Amniotic stem cell (primary cell): ENCODE measurements at regions not wholly inside any gene's neighbourhood (a gene's known extent, or its start where the extent isn't known, plus 50 kb on each side); places are given as distances from the start of the nearest gene placed in this dataset.

Experiments used
- DNase-seq: peaks from one replicate; lab custom pipeline; 2025; lab: John Stamatoyannopoulos, UW

DNA sequence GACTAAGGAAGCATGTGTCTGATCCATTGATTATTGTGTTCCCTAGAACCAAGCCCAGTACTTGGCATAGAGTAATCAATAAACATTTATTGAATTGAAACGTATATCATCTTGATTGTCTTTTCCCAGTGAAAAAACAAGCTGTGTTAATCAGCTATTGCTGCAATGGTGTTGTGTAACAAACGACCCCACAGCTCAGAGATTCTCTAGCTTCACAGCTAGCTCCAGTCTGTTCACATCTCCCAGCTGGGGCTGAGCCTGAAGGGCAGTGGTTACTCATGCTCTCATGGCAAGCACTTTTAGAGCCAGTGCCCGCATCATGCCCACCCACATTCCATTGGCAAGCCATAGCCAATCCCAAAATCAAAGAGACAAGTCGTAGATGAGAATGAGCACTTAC lies 237.4 kb upstream of the RAB4A start:
- DNase-seq: no peak

DNA sequence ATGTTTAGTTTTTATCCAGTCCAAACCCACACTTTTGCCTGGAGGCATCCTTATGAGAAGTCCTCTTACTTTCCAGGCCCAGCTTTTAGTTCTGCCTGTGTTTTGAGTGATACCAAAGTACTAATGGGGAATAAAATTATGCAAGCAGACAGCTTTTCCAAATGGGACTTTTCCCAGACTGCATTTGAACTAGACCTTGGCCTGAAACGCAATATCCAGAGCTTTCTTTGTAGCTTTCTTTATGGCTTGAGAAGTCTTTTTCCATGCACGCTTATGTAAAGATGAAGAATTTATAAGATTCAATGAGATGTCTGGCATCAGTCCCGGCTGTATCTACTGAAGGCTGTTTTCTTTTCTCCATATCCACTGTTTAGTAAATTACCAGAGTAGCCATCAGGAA lies 236.6 kb upstream of the RAB4A start:
- DNase-seq: no peak

DNA sequence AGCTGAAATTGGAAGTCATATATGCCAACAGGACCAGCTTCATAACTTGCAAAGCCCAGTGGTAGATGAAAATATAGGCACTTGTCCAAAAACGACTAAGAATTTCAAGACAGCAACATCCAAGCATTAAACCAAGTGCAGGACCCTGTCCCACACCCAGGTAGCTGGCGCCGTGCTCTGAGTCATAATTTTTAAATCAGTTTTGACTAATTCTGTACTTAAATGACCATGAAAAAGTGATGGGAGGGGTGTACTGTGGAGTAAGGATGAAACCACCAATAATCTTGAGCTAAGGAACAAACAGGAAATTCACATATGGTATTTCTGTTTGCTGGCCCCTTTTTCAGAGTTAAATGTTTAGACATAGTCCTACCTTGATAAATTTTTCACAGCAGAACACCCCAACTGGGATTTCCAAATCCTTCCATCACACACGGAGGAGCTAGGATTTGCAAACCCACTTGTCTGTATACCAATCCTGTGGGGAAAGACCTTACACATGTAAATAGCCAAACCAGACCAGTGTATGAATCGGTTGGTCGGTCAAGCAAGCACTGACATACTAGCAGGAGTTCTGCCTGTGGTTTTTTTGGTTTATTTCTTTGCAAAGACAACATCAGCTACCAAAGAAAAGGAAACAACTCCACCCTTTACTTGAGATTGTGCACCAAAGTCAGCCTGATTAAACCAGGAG lies 235.7 kb upstream of the RAB4A start:
- no peak for DNase-seq

DNA sequence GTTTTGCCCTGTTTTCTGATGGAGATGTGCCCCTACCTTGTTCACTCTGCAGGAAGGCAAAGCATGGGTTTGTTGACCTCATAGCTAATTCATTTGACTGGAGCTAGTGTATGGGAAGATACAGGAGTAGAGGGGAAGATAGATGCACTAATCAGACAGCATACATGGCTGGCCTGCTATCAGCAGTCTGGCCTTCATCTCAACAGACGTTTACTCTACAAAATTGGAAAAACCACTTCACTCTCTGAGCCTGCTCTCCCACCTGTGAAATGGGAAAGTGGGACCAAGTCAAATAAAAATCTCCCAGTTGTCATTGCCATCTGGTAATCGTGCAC lies 235.2 kb upstream of the RAB4A start:
- DNase-seq: no peak

DNA sequence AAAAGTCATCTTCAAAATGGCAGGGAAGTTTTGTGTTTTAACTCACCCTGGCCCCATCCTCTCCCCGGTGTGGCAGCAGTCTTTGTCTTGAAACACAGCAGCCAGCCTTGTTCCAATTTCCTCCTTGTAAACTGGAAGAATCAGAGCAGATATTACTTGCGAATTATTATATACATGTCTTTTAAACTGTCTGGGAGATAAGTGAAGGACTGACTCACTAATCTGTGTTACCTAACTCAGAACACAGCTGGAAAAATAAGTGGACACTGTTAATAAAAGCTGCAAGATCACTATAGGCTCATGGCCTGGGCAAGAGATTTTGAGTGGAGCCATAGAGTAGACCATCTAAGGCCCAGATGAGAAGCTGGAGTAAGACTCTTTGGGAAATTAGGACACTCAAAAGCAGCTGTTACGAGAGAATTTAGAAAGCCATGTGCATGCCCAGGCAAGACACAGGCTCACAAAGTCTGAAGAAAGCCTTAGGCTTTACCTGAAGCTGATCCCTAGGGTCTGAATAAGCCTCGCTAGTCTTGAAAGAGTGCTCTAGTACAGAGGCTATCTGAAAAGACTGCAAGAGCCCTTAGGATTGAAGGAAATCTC lies 233.0 kb upstream of the RAB4A start:
- no peak for DNase-seq

DNA sequence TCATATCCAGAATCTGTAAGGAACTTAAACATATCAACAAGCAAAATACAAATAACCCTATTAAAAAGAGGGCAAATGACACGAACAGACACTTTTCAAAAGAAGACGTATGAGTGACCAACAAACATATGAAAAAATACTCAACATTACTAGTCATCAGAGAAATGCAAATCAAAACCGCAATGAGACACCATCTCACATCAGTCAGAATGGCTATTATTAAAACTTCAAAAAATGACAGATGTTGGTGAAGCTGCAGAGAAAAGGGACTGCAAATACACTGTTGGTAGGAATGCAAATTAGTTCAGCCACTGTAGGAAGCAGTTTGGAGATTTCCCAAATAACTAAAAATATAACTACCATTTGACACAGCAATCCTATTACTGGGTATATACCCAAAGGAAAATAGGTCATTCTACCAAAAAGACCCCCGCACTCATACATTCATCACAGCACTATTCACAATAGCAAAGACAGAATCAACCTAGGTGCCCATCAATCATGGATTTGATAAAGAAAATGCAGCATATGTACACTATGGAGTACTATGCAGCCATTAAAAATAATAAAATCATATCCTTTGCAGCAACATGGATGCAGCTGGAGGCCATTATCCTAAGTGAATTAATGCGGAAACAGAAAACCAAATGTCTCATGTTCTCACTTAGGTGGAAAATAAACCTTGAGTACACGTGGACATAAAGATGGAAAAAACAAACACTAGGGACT lies 230.1 kb upstream of the RAB4A start:
- no peak for DNase-seq

DNA sequence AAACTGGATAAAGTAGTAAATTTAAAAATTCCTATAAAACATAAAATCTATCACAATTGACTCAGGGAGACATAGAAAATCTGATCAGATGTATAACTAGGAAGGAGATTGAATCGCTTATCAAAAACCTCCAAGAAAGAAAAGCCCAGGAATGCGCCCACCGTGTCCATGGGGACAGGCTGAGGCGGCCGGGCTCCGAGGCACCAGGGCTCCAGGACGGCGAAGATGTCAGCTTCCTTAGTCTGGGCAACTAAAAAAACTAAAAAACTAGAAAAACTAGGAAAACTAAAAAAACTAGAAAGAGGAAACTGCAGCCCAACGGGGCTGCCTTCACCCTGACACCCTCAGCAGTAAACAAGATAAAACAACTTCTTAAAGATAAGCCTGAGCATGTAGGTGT lies 229.0 kb upstream of the RAB4A start:
- no peak for DNase-seq

DNA sequence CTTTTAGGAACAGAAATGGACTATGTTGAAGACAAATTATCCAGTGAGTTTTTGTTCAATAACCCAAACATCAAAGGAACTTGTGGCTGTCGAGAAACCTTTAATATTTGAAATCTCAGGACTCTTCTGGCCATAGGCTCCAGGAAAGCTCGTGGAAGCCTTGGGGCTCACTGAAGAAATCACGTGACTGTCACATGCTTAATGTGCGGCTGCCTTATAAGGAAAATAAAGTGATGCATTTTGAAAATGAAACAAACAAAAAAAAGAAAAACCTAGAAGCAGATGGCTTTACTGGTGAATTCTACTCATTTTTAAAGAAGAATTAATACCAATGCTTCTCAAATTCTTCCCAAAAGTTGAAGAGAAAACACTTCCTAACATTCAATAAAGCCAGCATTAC lies 228.4 kb upstream of the RAB4A start:
- DNase-seq: no peak

DNA sequence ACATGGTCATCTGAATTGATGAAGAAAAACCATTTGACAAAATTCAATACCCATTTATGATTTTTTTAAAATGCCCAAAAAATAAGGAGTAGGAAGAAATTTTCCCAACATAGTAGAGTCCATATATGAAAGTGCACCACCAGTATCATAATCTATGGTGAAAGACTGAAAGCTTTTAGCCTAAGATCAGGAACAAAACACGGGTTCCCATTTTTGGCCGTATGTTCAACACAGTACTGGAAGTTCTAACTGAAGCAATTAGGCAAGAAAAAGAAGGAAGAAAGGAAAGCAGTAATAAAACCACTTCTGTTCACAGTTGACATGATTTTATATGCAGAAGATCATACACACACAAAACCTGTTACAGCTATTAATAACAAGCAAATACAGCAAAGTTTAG lies 227.8 kb upstream of the RAB4A start:
- DNase-seq: no peak

DNA sequence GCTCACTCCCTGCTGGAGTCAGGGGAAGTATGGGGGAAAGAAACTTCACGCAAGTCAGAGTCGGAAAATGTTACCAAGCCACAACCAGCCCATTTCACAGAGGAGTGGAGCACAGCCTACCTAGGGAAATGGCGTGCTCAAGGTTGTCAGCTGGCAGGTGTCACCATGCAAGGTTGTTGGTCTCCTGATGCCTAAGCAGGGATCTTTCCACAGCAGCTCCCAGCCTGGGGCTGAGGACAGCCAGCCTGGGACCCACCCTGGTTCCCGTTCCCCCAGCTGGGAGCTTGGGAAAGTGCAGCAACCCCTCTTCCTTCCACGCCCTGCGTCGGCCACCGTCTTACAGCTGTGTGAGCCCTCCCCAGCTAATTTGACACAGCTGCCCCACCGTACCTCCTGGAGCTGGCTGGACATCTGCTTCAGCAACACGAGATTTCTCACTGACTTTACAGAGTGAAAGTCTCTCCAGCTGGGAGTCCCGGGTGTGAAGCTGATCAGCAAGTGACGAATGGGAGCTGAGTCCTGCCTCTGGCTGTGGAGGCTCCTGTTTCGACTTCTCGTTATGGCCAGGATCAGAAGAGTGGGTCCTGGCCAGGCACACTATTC lies 224.6 kb upstream of the RAB4A start:
- DNase-seq: no peak

DNA sequence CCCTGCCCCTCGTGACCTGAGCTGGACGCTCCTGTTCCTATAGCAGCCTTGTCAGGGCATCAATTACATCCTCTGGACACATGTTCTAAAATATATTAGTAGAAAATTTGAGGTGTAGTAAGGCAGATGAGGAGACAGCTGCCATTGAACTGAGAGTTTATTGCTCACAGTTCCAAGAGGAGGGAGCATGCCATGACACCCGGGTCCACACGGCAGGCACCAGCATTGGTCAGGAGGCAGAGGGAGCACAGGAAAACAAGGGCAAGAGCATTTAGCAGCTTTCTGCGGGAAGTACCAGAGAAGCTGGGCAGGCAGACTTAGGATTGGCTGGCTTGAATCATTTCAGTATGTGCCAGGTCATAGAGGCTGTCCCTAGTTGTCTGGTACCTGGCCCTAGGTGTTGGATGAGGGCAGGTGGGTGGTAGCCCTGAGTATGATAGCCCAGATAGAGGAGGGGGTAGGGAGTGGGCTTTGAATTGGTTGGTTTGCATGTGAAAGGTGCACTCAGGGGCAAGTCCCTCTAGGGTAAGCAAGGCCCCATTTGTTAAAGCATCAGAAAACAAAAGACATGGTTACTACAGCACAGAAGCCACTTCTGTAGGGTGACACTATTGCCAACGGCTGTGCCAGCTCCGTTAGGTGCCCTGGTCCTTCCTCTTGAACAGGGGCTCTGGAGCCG lies 223.6 kb upstream of the RAB4A start:
- no peak for DNase-seq

DNA sequence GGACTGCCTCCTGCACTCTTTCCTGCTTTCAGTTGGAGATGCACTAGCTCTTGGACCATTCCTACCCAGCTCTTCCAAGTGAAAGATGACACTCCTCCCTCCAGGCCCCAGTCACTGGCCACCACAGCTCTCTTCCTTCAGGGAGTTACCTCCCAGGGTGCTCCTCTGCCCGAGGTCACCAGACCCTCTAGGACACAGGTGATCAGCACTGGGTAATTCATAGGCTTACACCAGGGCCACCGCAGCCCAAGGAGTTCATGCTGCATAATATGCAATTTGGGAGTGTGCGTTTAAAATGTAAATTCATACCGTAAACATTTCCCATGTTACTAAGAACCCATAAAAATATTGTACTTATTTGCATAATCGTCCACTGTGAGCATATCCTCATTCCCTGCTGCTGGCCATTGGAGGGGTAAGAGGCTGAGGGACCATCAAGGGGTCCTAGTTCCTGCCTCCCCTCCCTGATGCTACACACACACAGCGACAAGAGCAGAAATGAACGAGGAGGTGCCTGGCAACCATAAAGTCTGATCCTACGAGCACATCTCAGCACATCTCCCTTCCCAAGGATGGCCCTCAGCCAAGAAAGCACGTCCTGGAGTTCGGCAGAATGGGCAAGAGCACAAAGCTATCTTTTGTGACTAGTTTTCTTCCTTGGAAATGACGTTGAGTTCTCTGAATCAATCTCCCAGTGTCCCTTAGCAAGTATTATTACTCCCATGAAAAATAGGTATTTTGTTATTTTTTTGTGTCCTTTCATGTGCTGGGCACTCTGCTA lies 222.9 kb upstream of the RAB4A start:
- no peak for DNase-seq

DNA sequence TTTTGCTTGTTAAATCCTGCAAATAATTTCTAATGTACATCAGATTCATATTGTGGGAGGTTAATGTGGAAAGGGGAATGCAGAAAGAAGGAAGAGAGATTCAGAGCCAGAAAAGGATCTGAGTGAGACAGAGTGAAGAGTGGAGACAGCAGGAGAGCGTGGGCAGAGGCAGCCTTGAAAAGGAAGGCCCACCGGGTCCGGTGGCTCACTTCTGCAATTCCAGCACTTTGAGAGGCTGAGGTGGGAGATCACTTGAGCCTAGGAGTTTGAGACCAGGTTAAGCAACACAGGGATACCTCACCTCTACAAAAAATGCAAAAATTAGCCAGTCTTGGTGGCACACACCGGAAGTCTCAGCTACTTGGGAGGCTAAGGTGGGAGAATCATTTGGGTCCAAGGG lies 222.0 kb upstream of the RAB4A start:
- DNase-seq: no peak

DNA sequence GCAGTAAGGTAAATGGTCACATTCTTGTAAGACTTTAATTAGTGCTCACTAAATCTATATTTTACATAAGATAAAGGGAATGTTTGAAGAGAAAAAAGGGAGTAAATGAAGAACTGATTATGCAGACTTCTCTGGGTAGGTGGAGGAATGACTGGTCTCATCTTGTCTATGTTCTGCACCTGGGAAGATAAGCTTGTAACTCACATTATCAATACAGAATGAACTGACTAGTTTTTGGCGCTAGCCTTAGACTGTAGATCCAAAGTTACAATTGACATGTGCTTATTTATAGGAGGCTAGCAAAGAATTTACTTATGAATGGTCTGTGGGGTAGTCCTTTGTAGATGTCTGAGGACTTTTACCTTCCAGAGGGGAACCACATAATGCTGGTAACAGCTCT lies 214.9 kb upstream of the RAB4A start:
- DNase-seq: no peak

DNA sequence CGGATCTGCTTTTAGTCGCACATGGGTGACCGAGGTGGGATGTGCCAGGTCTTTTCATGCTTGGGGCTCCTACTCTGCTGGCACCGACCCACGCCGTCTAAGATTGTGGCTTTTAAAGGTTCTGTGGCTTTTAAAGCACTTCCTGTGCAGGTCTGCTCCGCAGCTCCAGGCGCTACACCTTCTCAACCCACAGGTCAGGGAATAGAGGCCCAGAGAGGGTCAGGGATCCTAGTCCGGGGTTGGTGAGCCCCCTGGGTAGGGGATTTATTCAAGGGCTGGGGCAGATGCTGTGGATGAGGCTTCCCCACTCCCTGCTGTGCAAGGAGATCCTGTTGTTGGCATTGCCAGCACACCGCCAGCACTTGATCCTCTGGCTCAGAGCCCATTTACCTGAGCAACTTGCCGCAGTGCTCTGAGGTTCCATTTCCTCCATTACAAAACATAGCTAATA lies 212.8 kb upstream of the RAB4A start:
- no peak for DNase-seq

DNA sequence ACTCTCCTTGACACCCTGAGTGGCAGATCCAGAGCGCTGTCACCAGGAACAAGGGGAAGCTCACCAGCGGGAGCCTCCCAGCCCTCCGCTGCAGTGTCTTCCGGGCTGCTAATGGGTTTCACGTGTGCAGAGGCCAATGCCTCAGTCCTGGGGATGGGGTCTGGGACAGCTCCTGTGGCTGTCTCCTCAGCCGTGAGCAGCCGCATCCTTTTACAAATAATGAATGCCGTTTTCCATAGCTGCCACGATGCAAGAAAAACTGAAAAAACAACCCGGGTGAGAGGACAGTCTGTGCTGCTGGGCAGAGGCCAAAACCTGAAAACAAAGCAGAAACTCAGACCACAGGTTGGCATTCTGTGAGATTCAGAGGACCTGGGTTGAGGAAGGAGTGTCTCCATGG lies 212.2 kb upstream of the RAB4A start:
- no peak for DNase-seq

DNA sequence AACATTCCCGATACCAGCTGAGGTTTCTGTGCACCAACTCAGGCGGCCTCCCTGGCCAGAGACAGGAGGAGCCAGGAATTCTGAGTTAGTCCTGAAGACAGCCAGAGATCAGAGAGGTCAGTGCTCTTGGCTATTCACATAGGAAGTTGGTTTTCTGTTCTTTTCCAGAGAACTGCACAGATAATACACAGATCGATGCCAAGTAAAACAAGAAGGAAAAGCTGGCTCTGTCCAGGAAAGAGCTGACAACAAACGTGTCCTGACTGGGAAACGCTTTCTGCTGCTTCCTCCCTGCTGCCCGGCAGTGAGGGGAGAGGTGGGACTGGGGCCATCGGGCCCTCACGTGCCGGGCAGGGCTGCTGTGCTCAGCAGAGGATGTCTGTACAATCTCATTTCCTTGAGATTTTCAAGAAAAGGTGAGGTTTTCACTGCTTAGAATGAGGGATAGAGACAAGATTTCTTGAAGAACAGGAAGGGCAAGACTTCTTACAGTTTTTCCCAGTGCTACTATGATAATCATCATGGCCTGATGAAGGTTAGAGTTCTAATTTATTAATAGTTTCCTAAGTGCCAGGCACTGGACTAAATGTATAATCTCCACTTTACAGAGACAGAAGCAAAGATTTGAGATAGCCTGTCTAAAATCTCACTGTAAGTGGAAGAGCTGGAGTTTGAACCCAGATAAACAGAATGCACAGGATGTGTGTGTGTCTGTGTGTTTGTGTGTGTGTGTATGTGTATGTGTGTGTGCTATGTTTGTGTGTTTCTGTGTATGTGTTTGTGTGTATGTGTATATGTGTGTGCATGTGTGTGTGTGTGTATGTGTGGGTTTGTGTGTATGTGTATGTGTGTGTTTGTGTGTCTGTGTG lies 211.0 kb upstream of the RAB4A start:
- no peak for DNase-seq

DNA sequence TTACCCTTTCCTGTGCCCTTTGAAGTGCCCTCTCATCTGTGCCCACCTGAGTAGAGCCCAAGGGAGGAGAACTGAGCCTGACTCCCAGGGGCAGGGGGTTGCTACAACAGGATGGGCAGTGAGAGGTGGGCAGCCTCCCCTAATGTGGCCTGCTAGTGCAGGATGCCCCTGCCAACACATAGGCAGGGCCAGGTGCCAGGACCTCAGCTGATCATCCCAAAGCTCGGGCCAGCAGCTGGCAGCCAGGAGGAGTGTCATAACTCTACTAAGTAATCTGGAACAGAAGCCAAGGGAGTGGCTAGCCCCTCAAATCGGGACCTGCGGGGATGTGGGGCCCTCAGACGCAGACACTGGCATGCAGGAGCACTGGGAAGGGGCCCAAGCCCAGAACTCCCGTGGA lies 208.8 kb upstream of the RAB4A start:
- DNase-seq: no peak

DNA sequence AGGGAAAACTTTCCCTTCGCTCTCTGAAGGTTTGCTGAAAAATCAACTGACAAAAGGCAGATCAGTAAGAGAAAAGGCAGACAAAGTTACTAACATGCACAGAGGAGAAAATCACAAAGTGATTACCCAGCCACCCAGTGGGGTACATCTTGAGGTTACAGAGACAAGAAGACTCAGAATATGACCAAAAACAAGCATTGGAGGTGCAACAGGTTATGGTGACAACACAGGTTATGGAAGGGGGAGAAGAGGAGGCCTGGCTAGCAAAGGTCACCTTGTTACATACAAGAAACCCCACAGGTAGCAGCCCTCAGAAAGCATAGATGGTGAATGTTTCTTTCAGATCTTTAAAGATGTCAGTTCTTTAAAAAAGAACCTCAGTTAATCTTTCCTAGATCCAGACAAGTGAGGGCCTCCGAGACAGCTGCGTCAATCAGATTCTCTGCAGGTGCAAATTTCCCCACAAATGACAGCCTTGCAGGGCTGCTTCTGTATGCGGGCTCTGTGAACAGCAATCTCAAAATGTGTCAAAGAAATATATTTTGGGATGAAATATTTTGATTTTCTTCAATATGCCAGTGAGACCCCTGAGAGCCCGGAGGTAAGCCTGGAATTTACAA lies 207.6 kb upstream of the RAB4A start:
- no peak for DNase-seq
